ENCODE measurements at regions not wholly inside any gene's neighbourhood (a gene's known extent, or its start where the extent isn't known, plus 50 kb on each side); places are given as distances from the start of the nearest gene placed in this dataset.

DNA sequence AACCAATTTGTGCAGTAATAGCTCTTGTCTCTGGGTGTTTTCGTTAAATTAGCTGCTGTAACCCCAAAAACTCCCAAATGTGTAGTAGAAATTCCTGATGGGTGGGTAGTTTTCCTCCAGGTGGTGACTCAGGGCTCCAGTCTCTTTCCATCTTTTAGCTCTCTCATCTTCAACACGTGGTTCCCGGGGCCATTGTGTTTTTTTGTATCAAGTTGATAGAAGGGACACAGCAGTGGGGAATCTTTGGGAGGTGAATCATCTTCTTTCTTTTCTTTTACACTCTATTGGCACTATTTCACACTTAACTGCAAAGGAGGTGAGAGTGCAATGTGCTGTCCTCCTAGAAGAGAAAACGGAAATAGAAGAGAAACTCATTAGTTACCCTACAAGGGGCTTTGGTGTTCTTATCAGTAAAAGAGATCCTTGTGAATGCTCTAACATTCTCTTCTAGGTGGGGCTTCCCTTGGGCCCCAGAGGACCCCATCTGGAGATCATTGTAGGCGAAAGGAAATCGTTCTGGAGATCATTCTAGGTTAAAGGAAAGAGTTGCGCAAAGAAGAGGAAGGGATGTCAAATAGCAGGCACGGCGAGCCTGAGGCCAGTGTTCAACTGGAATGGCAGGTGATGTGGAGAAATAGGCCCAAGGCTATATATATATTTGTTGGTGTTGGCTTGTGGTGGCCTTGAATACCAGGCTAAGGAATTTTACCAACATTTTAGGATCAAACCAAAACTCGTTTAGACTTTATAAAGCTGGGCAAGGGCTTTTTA, 68.2 kb upstream of the ACSL1 start:
- Histone ChIP-seq H3K27me3 (no peaks in the 10 kb centered on the region), H3K36me3 (no peaks in the 10 kb centered on the region), H3K27ac (no peak overlapping the region), H3K4me1 (peaks cover 16% of the 10 kb centered on the region), H3K9me3 (no peaks in the 10 kb centered on the region), H3K4me3 (no peak overlapping the region)
- 80% methylated on average over 10 of the region's 10 CpGs for WGBS
- TF ChIP-seq, protein P1, sequence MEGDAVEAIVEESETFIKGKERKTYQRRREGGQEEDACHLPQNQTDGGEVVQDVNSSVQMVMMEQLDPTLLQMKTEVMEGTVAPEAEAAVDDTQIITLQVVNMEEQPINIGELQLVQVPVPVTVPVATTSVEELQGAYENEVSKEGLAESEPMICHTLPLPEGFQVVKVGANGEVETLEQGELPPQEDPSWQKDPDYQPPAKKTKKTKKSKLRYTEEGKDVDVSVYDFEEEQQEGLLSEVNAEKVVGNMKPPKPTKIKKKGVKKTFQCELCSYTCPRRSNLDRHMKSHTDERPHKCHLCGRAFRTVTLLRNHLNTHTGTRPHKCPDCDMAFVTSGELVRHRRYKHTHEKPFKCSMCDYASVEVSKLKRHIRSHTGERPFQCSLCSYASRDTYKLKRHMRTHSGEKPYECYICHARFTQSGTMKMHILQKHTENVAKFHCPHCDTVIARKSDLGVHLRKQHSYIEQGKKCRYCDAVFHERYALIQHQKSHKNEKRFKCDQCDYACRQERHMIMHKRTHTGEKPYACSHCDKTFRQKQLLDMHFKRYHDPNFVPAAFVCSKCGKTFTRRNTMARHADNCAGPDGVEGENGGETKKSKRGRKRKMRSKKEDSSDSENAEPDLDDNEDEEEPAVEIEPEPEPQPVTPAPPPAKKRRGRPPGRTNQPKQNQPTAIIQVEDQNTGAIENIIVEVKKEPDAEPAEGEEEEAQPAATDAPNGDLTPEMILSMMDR (IDR thresholded peaks at IDR 0.05) = no peak
- TF ChIP-seq EP300 (IDR thresholded peaks at IDR 0.05) (no peak), POLR2A (IDR thresholded peaks at IDR 0.05) (no peak), POLR2AphosphoS5 (IDR thresholded peaks at IDR 0.05) (no peak)
- DNase-seq (ENCODE audit: low spot score in 2 of 2) = no peak

DNA sequence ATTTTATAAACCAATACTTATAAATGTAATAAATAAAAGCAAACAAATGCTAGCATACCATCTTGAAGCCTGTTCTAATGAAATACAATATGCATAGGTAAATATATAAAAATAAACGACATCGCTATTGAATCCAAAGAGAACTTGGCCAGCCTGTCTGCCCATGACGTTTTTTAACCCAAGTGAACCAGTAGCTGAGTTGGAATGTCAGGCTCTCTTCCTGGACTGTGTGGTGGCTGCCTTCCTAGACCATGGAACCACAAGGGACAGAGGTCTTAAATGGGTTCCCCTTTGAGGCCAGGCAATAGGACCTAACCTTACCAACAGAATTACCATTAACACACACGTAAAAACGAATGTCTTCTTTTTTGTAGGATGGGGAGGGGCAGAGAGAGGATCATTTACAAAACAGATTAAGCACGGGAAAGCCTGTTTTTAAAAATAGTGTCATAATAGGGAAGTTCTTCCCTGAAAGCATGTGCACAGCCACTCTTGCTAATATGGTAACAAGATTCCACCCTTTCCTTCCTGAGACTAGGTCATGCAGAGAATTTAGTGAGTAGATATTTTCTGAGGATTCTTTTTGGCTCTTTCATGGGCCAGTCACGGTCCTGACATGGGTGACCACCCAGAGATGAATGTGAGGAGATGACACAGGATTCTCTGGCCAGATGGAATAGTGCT, 69.4 kb upstream of the ACSL1 start:
- peaks cover 23% of the 10 kb centered on the region for H3K4me1 ChIP-seq
- no peak overlapping the region for H3K4me3 ChIP-seq
- no peaks in the 10 kb centered on the region for H3K27me3 ChIP-seq
- H3K27ac ChIP-seq = no peak overlapping the region
- no peaks in the 10 kb centered on the region for H3K36me3 ChIP-seq
- H3K9me3 ChIP-seq = no peaks in the 10 kb centered on the region
- TF ChIP-seq, protein P1 (IDR thresholded peaks at IDR 0.05) = no peak
- WGBS = 59% methylated on average over 7 of the region's 7 CpGs
- DNase-seq (ENCODE audit: low spot score in 2 of 2) = no peak

DNA sequence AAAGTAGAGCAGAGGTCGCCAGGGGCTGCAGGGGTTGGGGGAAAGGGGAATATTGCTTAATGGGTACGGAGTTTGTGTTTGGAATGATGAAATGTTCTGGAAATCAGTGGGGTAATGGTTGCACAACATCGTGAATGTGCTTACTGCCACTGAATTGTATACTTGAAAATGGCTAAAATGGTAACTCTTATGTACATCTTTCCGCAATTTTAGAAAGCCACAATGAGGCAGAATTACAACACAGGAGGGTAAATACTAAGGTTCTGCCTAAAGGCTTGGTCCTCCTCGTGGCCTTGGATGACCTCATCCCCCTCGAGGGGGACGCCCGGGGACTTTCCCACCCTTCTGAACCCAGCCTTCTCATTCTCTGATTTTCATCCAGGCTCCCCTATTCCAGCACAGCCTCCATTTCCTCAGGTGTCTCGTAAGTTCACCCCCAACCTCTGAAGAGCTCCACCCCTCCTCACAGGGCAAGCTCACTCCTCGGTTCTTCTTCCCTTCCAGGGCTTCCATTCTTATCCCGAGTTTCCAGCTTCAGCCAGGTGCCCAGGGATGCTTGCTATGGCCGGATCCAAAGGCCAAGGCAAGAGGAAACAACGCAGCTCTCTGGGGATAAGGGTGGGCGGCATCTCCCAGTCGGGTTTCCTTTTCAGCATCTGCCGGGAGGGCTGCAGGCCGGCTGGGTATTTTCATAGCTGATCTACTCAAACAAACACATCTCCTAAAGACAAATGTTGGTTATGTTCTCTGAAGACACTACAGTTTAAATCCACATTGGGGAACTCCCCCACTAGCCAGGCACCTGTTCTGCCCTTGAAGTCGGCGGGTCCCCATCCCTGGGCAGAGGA, 71.3 kb upstream of the ACSL1 start:
- Histone ChIP-seq H3K36me3 (no peaks in the 10 kb centered on the region), H3K9me3 (no peaks in the 10 kb centered on the region), H3K4me1 (peaks cover 23% of the 10 kb centered on the region), H3K27me3 (no peaks in the 10 kb centered on the region), H3K27ac (no peak overlapping the region), H3K4me3 (no peak overlapping the region)
- WGBS = 78% methylated on average over 19 of the region's 19 CpGs
- no peak for DNase-seq (ENCODE audit: low spot score in 2 of 2)
- TF ChIP-seq POLR2A (IDR thresholded peaks at IDR 0.05) (no peak), POLR2AphosphoS5 (IDR thresholded peaks at IDR 0.05) (peak in 1 of 3 donors; percentile 42)

DNA sequence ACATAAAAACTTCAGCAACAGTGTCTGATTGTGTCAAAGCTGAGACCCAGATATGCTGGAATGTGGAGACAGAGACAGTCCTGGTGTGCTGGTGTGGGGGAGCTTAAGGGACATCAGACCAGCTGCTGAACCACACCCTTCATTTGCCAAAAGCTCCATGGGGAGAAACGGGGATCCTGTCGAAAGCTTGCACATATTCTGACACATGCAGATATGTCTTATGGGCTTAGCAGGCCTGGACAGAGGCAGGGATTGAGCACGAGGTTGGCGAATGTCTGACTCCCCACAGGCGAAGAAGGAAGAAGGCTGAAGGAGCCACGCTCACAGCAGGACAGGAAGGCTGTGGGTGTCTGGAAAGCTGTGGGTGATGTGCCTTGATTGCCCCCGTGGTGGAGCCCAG, 72.1 kb upstream of the ACSL1 start:
- Histone ChIP-seq H3K27me3 (no peaks in the 10 kb centered on the region), H3K4me1 (peaks cover 23% of the 10 kb centered on the region), H3K36me3 (no peaks in the 10 kb centered on the region), H3K27ac (peak overlapping the region; percentile 5), H3K4me3 (no peak overlapping the region), H3K9me3 (no peaks in the 10 kb centered on the region)
- TF ChIP-seq POLR2A (IDR thresholded peaks at IDR 0.05) (no peak), POLR2AphosphoS5 (IDR thresholded peaks at IDR 0.05) (no peak), EP300 (IDR thresholded peaks at IDR 0.05) (no peak)
- TF ChIP-seq, protein P1 (IDR thresholded peaks at IDR 0.05) = no peak
- DNase-seq (ENCODE audit: low spot score in 2 of 2) = no peak
- 66% methylated on average over 7 of the region's 7 CpGs for WGBS

DNA sequence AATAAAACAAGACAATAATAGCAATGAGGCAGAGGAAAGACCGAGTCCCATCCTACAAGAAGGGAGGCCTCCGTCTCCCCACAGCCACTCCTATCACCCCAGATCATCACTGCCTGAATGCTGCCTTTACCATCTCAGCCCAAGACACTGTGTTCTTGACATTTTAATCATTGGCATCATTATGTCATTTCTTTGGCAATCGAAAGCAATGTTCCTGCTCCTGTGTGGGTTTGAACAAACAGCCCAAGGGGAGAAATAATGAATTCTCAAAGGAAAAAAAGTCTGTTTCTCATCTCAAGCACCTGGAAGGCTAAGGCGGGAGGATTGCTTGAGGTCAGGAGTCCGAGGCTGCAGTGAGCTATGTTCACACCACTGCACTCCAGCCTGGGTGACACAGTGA, 73.0 kb upstream of the ACSL1 start:
- Histone ChIP-seq H3K27me3 (no peaks in the 10 kb centered on the region), H3K27ac (peak overlapping the region; percentile 44), H3K4me3 (no peak overlapping the region), H3K4me1 (peaks cover 23% of the 10 kb centered on the region), H3K36me3 (no peaks in the 10 kb centered on the region), H3K9me3 (no peaks in the 10 kb centered on the region)
- WGBS = 53% methylated on average over 5 of the region's 5 CpGs
- TF ChIP-seq, protein P1 (IDR thresholded peaks at IDR 0.05) = no peak
- TF ChIP-seq POLR2AphosphoS5 (IDR thresholded peaks at IDR 0.05) = no peak
- no peak for TF ChIP-seq POLR2A (IDR thresholded peaks at IDR 0.05)
- TF ChIP-seq EP300 (IDR thresholded peaks at IDR 0.05) = no peak
- no peak for DNase-seq (ENCODE audit: low spot score in 2 of 2)
